PC-9 (cell line): ENCODE measurements at regions not wholly inside any gene's neighbourhood (a gene's known extent, or its start where the extent isn't known, plus 50 kb on each side); places are given as distances from the start of the nearest gene placed in this dataset.

ENCODE experiments used
- BruUV-seq: library from RNA; stranded (reverse); fragments of 400-500 nt; replicated peaks from 2 replicates; lab custom pipeline; 2021; lab: Mats Ljungman, UMichigan
- CTCF ChIA-PET: fragments of 300-600 bp; sonication (Branson Sonifier 250); formaldehyde crosslinking; loops from one replicate; lab custom pipeline; 2022; ENCODE audit warnings: antibody characterized with exemption; lab: Charles Lee
- POLR2A ChIA-PET: fragments of 300-600 bp; sonication (Branson Sonifier 250); formaldehyde crosslinking; loops from one replicate; lab custom pipeline; 2022; ENCODE audit warnings: antibody characterized with exemption; ENCODE audit not compliant: unreplicated experiment; lab: Charles Lee
- DNase-seq, 2 experiments: peaks; one replicate each; pipeline versions ENCODE4 v3.0.0 to v3.0.0-alpha.2; 2015 to 2022; ENCODE audit warnings: mixed read lengths in 1 of 2
- H2AFZ ChIP-seq: fragments of 200-600 bp; sonication (generic); 2 replicates; pipeline ENCODE4 v1.8.1; 2017; ENCODE audit warnings: antibody characterized with exemption
- H3F3A ChIP-seq: fragments of 200-600 bp; sonication (generic); 2 replicates; pipeline ENCODE4 v1.8.1; 2017; ENCODE audit warnings: antibody characterized with exemption, mild to moderate bottlenecking, low read depth; ENCODE audit not compliant: insufficient read depth
- H3K27ac ChIP-seq: fragments of 200-600 bp; sonication (generic); 2 replicates; pipeline ENCODE4 v1.6.1; 2016; ENCODE audit warnings: mixed run types
- H3K27me3 ChIP-seq: fragments of 200-600 bp; sonication (generic); 2 replicates; pipeline ENCODE4 v1.6.1; 2016; ENCODE audit warnings: low read depth, mixed run types; ENCODE audit not compliant: insufficient read depth
- H3K36me3 ChIP-seq: fragments of 200-600 bp; sonication (generic); 2 replicates; pipeline ENCODE4 v1.6.1; 2016; ENCODE audit warnings: low read depth, mixed run types
- H3K4me1 ChIP-seq: fragments of 200-600 bp; sonication (generic); replicated peaks from 2 replicates; pipeline ENCODE4 v1.6.1; 2016; ENCODE audit warnings: mixed run types; ENCODE audit not compliant: insufficient read depth
- H3K4me2 ChIP-seq: fragments of 200-600 bp; sonication (generic); 2 replicates; pipeline ENCODE4 v1.6.1; 2017; ENCODE audit warnings: mixed run types
- H3K4me3 ChIP-seq: fragments of 200-600 bp; sonication (generic); 2 replicates; pipeline ENCODE4 v1.6.1; 2016; ENCODE audit warnings: mixed run types
- H3K79me2 ChIP-seq: fragments of 200-600 bp; sonication (generic); 2 replicates; pipeline ENCODE4 v1.6.1; 2017; ENCODE audit warnings: low read depth, mixed run types
- H3K9me2 ChIP-seq: fragments of 200-600 bp; sonication (generic); 2 replicates; pipeline ENCODE4 v1.8.1; 2017; ENCODE audit warnings: mild to moderate bottlenecking; ENCODE audit not compliant: insufficient read depth
- H3K9me3 ChIP-seq: fragments of 200-600 bp; sonication (generic); 2 replicates; pipeline ENCODE4 v1.8.1; 2016; ENCODE audit warnings: low read depth; ENCODE audit not compliant: insufficient read depth
- H4K20me1 ChIP-seq: fragments of 200-600 bp; sonication (generic); 2 replicates; pipeline ENCODE4 v1.8.1; 2017; ENCODE audit not compliant: insufficient read depth
- EZH2 ChIP-seq: fragments of 200-600 bp; sonication (generic); IDR thresholded peaks from 2 replicates; pipeline ENCODE4 v1.8.0; 2017; ENCODE audit warnings: antibody characterized with exemption, low read depth
- intact Hi-C: fragments of 100-400 bp; cut with micrococcal nuclease; formaldehyde crosslinking; loops from one replicate; pipeline ENCODE4 v1.10.0; 2022; ENCODE audit not compliant: unreplicated experiment
- TF ChIP-seq, protein P1 (sequence below): fragments of 200-600 bp; sonication (generic); conservative IDR thresholded peaks from 2 replicates; pipeline ENCODE4 v1.6.1; 2017; ENCODE audit warnings: mixed run types, antibody characterized with exemption, mild to moderate bottlenecking, moderate library complexity

DNA sequence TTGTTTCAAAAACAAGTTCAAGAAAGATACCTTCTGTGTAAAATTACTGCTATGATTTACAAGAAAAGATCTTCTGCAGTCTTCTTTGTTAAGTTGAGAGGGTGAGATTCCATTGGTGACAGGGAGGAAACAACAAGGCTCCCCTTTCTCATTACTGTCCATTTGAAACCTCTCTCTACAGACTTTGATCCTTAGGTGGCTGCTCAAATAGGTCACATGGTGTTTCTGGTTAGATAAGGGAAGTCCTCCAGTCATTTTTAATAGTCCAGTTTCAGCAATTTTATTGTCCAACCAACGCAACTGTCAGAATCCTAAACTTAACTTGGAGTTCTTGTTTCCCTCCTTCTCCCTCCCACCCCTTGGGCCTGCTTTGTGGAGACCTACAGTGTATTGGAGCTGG lies 390.4 kb downstream of the EFNB2 start:
- Histone ChIP-seq H3K4me2 (peak overlapping the region; percentile 52), H3K27me3 (no peaks in the 10 kb centered on the region), H4K20me1 (no peaks in the 10 kb centered on the region), H3K9me2 (no peaks in the 10 kb centered on the region), H3K9me3 (peaks cover 4% of the 10 kb centered on the region; the same call in 1 of the 2 replicates), H3K4me3 (0 out of 2 replicates have a peak overlapping the region, but pooled peaks have one; percentile 3), H3K36me3 (no peaks in the 10 kb centered on the region), H2AFZ (no peak overlapping the region; the same call in 1 of the 2 replicates), H3K27ac (peak overlapping the region; percentile 85), H3K79me2 (no peaks in the 10 kb centered on the region), H3F3A (peaks cover 27% of the 10 kb centered on the region), H3K4me1 (peaks cover 32% of the 10 kb centered on the region)
- no peak for TF ChIP-seq EZH2
- TF ChIP-seq, protein P1, sequence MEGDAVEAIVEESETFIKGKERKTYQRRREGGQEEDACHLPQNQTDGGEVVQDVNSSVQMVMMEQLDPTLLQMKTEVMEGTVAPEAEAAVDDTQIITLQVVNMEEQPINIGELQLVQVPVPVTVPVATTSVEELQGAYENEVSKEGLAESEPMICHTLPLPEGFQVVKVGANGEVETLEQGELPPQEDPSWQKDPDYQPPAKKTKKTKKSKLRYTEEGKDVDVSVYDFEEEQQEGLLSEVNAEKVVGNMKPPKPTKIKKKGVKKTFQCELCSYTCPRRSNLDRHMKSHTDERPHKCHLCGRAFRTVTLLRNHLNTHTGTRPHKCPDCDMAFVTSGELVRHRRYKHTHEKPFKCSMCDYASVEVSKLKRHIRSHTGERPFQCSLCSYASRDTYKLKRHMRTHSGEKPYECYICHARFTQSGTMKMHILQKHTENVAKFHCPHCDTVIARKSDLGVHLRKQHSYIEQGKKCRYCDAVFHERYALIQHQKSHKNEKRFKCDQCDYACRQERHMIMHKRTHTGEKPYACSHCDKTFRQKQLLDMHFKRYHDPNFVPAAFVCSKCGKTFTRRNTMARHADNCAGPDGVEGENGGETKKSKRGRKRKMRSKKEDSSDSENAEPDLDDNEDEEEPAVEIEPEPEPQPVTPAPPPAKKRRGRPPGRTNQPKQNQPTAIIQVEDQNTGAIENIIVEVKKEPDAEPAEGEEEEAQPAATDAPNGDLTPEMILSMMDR: no peak
- ChIA-PET POLR2A (interaction anchor here (0.5 to 0.6 kb wide), 2 partner anchors 378 to 714 kb away, joined by 8 to 10 read pairs; no protein-coding TSS in a partner anchor), CTCF (no interaction called here)
- intact Hi-C loops: no loop called here
- DNase-seq: no peak
- no TSS peak for BruUV-seq

DNA sequence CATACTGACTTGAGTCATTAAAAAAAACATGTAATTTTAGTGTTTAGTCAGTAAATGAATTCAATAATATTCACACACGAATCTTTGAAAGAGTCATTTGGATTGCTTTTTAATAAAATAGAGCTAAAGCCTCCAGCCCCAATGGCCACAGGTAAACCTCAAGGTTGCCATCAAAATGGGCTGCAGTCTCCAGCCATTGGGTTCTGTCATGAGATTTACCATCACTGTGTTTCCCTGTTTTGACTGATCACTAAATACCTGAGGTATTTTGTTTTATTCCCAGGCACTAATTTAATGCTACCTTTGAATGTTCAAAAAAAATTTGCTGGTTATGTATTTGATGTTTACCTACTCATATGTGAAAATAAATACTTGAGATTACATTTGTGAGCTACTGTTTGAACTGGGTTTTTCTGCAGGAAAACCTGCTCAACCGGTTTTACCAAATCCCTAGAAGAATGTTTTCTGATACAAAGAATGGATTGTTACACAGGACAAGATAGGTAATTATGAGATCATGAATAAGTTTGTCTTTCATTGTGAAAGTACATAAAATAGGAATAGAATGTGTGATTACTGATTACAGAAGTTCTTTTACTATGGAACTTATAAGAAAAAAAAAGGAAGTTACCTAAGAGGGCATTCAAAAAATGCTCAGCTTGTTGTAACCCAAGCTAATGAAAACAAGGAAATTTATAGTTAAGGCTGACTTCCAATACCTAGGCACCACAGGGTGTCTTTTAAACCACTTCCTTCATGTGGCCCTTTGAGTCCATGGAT lies 391.3 kb downstream of the EFNB2 start:
- DNase-seq: peak; percentile 44 to 99
- Histone ChIP-seq H3K27ac (peak overlapping the region; percentile 85), H2AFZ (no peak overlapping the region), H3K9me2 (no peaks in the 10 kb centered on the region), H3K4me1 (peaks cover 28% of the 10 kb centered on the region), H3K4me2 (peak overlapping the region; percentile 52), H3K36me3 (no peaks in the 10 kb centered on the region), H3K4me3 (no peak overlapping the region), H3K9me3 (peaks cover 4% of the 10 kb centered on the region; the same call in 1 of the 2 replicates), H3F3A (peaks cover 24% of the 10 kb centered on the region), H3K27me3 (no peaks in the 10 kb centered on the region), H4K20me1 (no peaks in the 10 kb centered on the region), H3K79me2 (no peaks in the 10 kb centered on the region)
- TF ChIP-seq, protein P1: no peak
- no peak for TF ChIP-seq EZH2
- intact Hi-C loops: loop anchor here (1.0 kb wide), 1 partner anchor 27 kb away; no protein-coding TSS in a partner anchor
- BruUV-seq: no TSS peak
- ChIA-PET CTCF (interaction anchor here (0.6 kb wide), 1 partner anchor 728 kb away, joined by 5 read pairs; no protein-coding TSS in a partner anchor), POLR2A (interaction anchor here (0.5 to 0.7 kb wide), 3 partner anchors 12 to 379 kb away, joined by 7 to 8 read pairs (median 7); no protein-coding TSS in a partner anchor)

DNA sequence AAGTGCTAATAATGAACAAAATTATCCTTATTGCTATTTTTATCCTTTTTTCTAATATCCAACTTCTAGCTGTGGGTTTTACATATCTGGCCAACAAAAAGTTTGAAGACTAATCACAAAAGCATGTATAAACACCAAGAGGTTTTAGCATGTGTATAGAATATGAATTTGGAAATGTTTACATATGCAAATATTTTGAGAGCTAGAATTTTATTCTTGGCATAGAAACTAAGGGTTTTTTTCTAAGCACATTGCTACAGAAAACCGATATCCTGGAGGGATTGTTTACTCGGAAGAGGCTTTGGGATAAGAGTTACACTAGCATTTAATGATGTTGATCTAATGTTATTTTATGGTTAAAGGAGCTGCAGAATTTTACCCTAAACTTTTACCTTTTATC lies 392.1 kb downstream of the EFNB2 start:
- H3K36me3 ChIP-seq: no peaks in the 10 kb centered on the region
- H3K79me2 ChIP-seq: no peaks in the 10 kb centered on the region
- H3K27ac ChIP-seq: no peak overlapping the region
- TF ChIP-seq, protein P1: no peak
- TF ChIP-seq EZH2: no peak
- intact Hi-C loops: no loop called here
- ChIA-PET CTCF (no interaction called here), POLR2A (no interaction called here)
- H3K4me3 ChIP-seq: no peak overlapping the region
- DNase-seq: no peak
- peaks cover 4% of the 10 kb centered on the region; the same call in 1 of the 2 replicates for H3K9me3 ChIP-seq
- H4K20me1 ChIP-seq: no peaks in the 10 kb centered on the region
- no peaks in the 10 kb centered on the region for H3K9me2 ChIP-seq
- no peak overlapping the region for H2AFZ ChIP-seq
- no peak overlapping the region for H3K4me2 ChIP-seq
- no peaks in the 10 kb centered on the region for H3K27me3 ChIP-seq
- H3F3A ChIP-seq: peaks cover 24% of the 10 kb centered on the region
- no TSS peak for BruUV-seq
- H3K4me1 ChIP-seq: peaks cover 28% of the 10 kb centered on the region
